ENCODE measurements at regions not wholly inside any gene's neighbourhood (a gene's known extent, or its start where the extent isn't known, plus 50 kb on each side); places are given as distances from the start of the nearest gene placed in this dataset.

DNA sequence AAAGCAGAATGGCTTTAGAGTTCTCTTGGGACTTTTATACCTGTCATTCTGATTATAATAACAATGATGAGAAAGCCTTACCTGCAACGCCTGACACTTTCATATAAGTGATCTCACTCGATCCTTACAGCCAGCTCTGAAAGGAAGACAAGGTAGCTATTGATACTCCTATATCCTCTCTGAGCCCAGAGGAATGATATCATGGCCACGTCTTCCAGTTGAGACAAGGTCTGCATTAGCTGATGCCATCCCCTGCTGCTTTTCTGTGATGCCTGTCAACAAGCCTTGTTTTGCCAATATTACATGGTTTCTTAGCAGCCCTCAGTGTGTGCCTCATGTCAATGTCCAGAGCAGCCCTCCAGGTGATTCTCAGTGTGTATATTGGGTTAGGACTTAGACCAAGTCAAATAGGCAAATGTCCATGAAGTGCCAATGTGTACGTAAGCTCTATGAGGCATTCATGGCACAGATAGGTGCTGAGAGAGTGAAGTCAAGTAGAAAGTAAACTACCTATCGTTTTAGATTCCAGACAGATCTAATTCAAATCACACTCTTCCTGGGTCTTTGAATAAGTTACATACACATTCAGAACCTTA lies 405.9 kb downstream of the ADRA2A start:
- POLR2A ChIA-PET, result no interaction called here
- CTCF ChIA-PET, result no interaction called here
- TF ChIP-seq, protein P1, sequence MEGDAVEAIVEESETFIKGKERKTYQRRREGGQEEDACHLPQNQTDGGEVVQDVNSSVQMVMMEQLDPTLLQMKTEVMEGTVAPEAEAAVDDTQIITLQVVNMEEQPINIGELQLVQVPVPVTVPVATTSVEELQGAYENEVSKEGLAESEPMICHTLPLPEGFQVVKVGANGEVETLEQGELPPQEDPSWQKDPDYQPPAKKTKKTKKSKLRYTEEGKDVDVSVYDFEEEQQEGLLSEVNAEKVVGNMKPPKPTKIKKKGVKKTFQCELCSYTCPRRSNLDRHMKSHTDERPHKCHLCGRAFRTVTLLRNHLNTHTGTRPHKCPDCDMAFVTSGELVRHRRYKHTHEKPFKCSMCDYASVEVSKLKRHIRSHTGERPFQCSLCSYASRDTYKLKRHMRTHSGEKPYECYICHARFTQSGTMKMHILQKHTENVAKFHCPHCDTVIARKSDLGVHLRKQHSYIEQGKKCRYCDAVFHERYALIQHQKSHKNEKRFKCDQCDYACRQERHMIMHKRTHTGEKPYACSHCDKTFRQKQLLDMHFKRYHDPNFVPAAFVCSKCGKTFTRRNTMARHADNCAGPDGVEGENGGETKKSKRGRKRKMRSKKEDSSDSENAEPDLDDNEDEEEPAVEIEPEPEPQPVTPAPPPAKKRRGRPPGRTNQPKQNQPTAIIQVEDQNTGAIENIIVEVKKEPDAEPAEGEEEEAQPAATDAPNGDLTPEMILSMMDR (IDR thresholded peaks at IDR 0.05; ENCODE audit: insufficient read depth, low read length, missing control alignments), result no peak
- H3K4me3 ChIP-seq (ENCODE audit: low read depth, low read length), result no peak overlapping the region
- no peak for DNase-seq (ENCODE audit: low read depth, low spot score)

DNA sequence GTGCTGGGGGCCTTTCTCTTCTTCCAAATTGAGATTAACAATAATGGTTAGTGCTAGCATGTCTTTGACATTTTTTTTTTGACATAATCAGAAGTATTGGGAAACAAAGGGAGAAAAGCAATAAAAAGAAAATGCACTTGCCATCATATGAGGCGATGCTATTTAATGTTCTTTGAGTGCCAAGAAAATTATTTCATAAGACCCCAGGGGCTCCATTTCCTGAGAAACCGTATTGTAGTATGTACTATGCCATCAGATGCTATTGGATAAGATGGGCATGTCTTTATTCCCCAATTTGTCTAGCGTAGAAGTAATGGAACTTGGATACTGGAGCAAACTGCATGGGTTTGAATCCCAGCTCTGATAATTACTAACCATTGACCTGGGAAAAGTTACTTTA lies 408.9 kb downstream of the ADRA2A start:
- H3K4me3 ChIP-seq (ENCODE audit: low read depth, low read length), result no peak overlapping the region
- TF ChIP-seq, protein P1 (IDR thresholded peaks at IDR 0.05; ENCODE audit: insufficient read depth, low read length, missing control alignments), result no peak
- ChIA-PET POLR2A (no interaction called here), CTCF (no interaction called here)
- no peak for DNase-seq (ENCODE audit: low read depth, low spot score)

GRCh38 chr10:111486346-111486745 lies 409.5 kb downstream of the ADRA2A start:
- no peak overlapping the region for H3K4me3 ChIP-seq (ENCODE audit: low read depth, low read length)
- no peak for DNase-seq (ENCODE audit: low read depth, low spot score)
- CTCF ChIA-PET, result no interaction called here
- POLR2A ChIA-PET, result no interaction called here
- TF ChIP-seq, protein P1 (IDR thresholded peaks at IDR 0.05; ENCODE audit: insufficient read depth, low read length, missing control alignments), result no peak

DNA sequence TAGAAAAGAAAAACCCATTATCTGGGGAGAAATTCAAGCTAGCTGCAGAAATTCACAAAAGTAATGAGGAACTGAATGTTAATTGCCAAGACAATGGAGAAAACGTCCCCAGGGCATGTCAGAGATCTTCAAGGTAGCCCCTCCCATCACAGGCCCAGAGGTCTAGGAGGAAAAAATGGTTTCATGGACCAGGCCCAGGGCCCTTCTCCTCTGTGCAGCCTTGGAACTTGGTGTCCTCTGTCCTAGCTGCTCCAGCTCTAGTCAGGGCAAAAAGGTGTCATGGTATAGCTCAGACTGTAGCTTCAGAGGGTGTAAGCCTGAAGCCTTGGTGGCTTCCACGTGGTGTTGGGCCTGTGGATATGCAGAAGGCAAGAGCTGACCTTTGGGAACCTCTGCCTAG lies 411.8 kb downstream of the ADRA2A start:
- no peak overlapping the region for H3K4me3 ChIP-seq (ENCODE audit: low read depth, low read length)
- ChIA-PET POLR2A (no interaction called here), CTCF (no interaction called here)
- TF ChIP-seq, protein P1 (IDR thresholded peaks at IDR 0.05; ENCODE audit: insufficient read depth, low read length, missing control alignments), result no peak
- DNase-seq (ENCODE audit: low read depth, low spot score), result no peak

DNA sequence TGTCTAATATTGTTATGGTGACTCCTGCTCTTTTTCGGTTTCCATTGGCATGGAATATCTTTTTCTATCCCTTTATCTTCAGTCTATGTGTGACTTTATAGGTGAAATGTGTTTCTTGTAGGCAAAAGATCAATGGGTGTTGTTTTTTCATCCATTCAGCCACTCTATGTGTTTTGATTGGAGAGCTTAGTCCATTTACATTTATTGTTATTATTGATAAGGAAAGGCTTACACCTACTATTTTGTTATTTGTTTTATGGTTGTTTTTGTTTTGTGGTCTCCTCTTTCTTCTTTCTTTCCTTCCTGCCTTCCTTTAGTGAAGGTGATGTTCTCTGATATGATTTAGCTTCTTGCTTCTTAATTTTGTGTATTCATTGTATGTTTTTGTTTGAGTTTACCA lies 414.3 kb downstream of the ADRA2A start:
- TF ChIP-seq, protein P1 (IDR thresholded peaks at IDR 0.05; ENCODE audit: insufficient read depth, low read length, missing control alignments), result no peak
- DNase-seq (ENCODE audit: low read depth, low spot score), result no peak
- POLR2A ChIA-PET, result no interaction called here
- CTCF ChIA-PET, result no interaction called here
- no peak overlapping the region for H3K4me3 ChIP-seq (ENCODE audit: low read depth, low read length)

- TF ChIP-seq, protein P1 (IDR thresholded peaks at IDR 0.05; ENCODE audit: insufficient read depth, low read length, missing control alignments), result no peak
- CTCF ChIA-PET, result no interaction called here
- no peak for DNase-seq (ENCODE audit: low read depth, low spot score)
- POLR2A ChIA-PET, result no interaction called here
- no peak overlapping the region for H3K4me3 ChIP-seq (ENCODE audit: low read depth, low read length)
Measured at GRCh38 chr10:111493024-111493625, 416.3 kb downstream of the ADRA2A start.

Data from AG04449 (cell line).